22Rv1 (cell line): ENCODE measurements at regions not wholly inside any gene's neighbourhood (a gene's known extent, or its start where the extent isn't known, plus 50 kb on each side); places are given as distances from the start of the nearest gene placed in this dataset.

ENCODE experiments used
- ZFX ChIP-seq: fragments of 450-650 bp; IDR thresholded peaks from 2 replicates; pipeline ENCODE4 v1.6.1; 2017; ENCODE audit warnings: antibody characterized with exemption, borderline replicate concordance
- TF ChIP-seq, protein P1 (sequence below): fragments of 450-650 bp; IDR thresholded peaks from 2 replicates; pipeline ENCODE4 v1.5.1; 2017; ENCODE audit warnings: mild to moderate bottlenecking

GRCh38 chr1:83581747-83582146 is 417.2 kb downstream of the TTLL7 start:
- TF ChIP-seq, protein P1, sequence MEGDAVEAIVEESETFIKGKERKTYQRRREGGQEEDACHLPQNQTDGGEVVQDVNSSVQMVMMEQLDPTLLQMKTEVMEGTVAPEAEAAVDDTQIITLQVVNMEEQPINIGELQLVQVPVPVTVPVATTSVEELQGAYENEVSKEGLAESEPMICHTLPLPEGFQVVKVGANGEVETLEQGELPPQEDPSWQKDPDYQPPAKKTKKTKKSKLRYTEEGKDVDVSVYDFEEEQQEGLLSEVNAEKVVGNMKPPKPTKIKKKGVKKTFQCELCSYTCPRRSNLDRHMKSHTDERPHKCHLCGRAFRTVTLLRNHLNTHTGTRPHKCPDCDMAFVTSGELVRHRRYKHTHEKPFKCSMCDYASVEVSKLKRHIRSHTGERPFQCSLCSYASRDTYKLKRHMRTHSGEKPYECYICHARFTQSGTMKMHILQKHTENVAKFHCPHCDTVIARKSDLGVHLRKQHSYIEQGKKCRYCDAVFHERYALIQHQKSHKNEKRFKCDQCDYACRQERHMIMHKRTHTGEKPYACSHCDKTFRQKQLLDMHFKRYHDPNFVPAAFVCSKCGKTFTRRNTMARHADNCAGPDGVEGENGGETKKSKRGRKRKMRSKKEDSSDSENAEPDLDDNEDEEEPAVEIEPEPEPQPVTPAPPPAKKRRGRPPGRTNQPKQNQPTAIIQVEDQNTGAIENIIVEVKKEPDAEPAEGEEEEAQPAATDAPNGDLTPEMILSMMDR = no peak
- no peak for TF ChIP-seq ZFX
